ENCODE measurements at regions not wholly inside any gene's neighbourhood (a gene's known extent, or its start where the extent isn't known, plus 50 kb on each side); places are given as distances from the start of the nearest gene placed in this dataset.

DNA sequence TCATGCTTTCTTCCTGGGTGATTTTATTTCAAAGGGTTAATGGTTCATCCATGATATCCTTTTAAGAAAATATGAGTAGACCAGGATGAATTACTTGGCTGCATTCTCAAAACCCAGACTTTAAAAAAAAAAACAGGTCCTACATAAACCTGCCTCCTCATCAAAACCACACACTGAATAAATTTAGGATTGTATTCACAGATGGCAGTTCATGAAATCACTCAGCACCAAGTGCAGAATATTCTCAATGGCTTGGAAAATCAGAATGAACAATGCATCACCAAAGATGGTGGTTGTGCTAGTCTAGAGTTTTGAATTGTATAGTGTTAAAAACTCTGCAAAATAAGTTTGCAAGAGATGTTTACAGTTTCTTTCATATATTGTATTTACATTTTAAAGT lies 145.4 kb upstream of the GRAMD2B start:
- Histone ChIP-seq H3K27ac (ENCODE audit: low read depth in 1 of 2, low read length in 2 of 2) (no peak overlapping the region), H3K9me3 (ENCODE audit: control insufficient read depth in 4 of 4, low read length in 3 of 4) (no peaks in the 10 kb centered on the region), H3K9ac (ENCODE audit: low read depth in 1 of 2, low read length in 2 of 2) (no peak overlapping the region), H3K4me3 (ENCODE audit: low read depth in 1 of 3, low read length in 3 of 3) (no peak overlapping the region), H3K4me1 (ENCODE audit: control insufficient read depth in 4 of 4, insufficient read depth in 4 of 4, low read length in 3 of 4) (no peaks in the 10 kb centered on the region), H3K27me3 (ENCODE audit: control insufficient read depth in 4 of 4, insufficient read depth in 4 of 4, low read length in 3 of 4) (no peaks in the 10 kb centered on the region), H3K36me3 (ENCODE audit: control insufficient read depth in 4 of 4, insufficient read depth in 3 of 4, low read depth in 1 of 4, low read length in 3 of 4) (no peaks in the 10 kb centered on the region)
- DNase-seq (ENCODE audit: low spot score): no peak
- TF ChIP-seq RAD21 (IDR thresholded peaks at IDR 0.05) (no peak), FOXA2 (IDR thresholded peaks at IDR 0.05) (no peak), HNF4G (IDR thresholded peaks at IDR 0.05) (no peak), FOXA1 (IDR thresholded peaks at IDR 0.05) (no peak), EGR1 (IDR thresholded peaks at IDR 0.05; ENCODE audit: low read depth in 2 of 2) (no peak), NR2F2 (IDR thresholded peaks at IDR 0.05) (no peak), YY1 (IDR thresholded peaks at IDR 0.05) (no peak), JUND (IDR thresholded peaks at IDR 0.05) (no peak), HNF4A (conservative IDR thresholded peaks at IDR 0.05) (no peak), RXRA (IDR thresholded peaks at IDR 0.05) (no peak), GABPA (IDR thresholded peaks at IDR 0.05 in 1 of 2, conservative IDR thresholded peaks at IDR 0.05 in 1 of 2) (no peak)
- TF ChIP-seq, protein P1, sequence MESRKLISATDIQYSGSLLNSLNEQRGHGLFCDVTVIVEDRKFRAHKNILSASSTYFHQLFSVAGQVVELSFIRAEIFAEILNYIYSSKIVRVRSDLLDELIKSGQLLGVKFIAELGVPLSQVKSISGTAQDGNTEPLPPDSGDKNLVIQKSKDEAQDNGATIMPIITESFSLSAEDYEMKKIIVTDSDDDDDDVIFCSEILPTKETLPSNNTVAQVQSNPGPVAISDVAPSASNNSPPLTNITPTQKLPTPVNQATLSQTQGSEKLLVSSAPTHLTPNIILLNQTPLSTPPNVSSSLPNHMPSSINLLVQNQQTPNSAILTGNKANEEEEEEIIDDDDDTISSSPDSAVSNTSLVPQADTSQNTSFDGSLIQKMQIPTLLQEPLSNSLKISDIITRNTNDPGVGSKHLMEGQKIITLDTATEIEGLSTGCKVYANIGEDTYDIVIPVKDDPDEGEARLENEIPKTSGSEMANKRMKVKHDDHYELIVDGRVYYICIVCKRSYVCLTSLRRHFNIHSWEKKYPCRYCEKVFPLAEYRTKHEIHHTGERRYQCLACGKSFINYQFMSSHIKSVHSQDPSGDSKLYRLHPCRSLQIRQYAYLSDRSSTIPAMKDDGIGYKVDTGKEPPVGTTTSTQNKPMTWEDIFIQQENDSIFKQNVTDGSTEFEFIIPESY (IDR thresholded peaks at IDR 0.05): no peak
- TF ChIP-seq, protein P2, sequence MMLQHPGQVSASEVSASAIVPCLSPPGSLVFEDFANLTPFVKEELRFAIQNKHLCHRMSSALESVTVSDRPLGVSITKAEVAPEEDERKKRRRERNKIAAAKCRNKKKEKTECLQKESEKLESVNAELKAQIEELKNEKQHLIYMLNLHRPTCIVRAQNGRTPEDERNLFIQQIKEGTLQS (IDR thresholded peaks at IDR 0.05): no peak
- TF ChIP-seq, protein P3, sequence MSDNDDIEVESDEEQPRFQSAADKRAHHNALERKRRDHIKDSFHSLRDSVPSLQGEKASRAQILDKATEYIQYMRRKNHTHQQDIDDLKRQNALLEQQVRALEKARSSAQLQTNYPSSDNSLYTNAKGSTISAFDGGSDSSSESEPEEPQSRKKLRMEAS (IDR thresholded peaks at IDR 0.05): no peak
- TF ChIP-seq, protein P4, sequence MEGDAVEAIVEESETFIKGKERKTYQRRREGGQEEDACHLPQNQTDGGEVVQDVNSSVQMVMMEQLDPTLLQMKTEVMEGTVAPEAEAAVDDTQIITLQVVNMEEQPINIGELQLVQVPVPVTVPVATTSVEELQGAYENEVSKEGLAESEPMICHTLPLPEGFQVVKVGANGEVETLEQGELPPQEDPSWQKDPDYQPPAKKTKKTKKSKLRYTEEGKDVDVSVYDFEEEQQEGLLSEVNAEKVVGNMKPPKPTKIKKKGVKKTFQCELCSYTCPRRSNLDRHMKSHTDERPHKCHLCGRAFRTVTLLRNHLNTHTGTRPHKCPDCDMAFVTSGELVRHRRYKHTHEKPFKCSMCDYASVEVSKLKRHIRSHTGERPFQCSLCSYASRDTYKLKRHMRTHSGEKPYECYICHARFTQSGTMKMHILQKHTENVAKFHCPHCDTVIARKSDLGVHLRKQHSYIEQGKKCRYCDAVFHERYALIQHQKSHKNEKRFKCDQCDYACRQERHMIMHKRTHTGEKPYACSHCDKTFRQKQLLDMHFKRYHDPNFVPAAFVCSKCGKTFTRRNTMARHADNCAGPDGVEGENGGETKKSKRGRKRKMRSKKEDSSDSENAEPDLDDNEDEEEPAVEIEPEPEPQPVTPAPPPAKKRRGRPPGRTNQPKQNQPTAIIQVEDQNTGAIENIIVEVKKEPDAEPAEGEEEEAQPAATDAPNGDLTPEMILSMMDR (IDR thresholded peaks at IDR 0.05; ENCODE audit: low read depth, low read length, missing input control): no peak

DNA sequence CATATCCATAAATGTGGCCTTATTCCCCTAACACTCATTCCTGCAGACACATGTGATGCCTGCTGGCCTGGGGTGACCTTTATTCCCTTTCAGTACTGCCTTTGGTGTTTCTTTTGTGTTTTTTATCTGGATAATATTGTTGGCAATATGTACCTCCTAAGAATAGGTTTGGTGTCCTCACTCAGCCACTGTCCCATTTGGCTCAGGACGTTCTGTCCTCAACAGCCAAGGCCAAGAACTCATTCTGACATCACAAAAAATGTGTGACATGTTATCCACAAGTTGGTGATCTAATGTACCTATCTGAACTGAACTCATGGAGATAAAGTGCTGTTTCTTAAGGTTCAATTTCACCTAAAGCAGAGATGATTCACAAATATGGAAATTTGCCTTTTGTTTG lies 142.9 kb upstream of the GRAMD2B start:
- Histone ChIP-seq H3K4me1 (ENCODE audit: control insufficient read depth in 4 of 4, insufficient read depth in 4 of 4, low read length in 3 of 4) (no peaks in the 10 kb centered on the region), H3K9me3 (ENCODE audit: control insufficient read depth in 4 of 4, low read length in 3 of 4) (no peaks in the 10 kb centered on the region), H3K9ac (ENCODE audit: low read depth in 1 of 2, low read length in 2 of 2) (no peak overlapping the region), H3K4me3 (ENCODE audit: low read depth in 1 of 3, low read length in 3 of 3) (no peak overlapping the region), H3K27me3 (ENCODE audit: control insufficient read depth in 4 of 4, insufficient read depth in 4 of 4, low read length in 3 of 4) (no peaks in the 10 kb centered on the region), H3K27ac (ENCODE audit: low read depth in 1 of 2, low read length in 2 of 2) (no peak overlapping the region), H3K36me3 (ENCODE audit: control insufficient read depth in 4 of 4, insufficient read depth in 3 of 4, low read depth in 1 of 4, low read length in 3 of 4) (no peaks in the 10 kb centered on the region)
- no peak for DNase-seq (ENCODE audit: low spot score)
- TF ChIP-seq, protein P4 (IDR thresholded peaks at IDR 0.05; ENCODE audit: low read depth, low read length, missing input control): no peak
- TF ChIP-seq, protein P2 (IDR thresholded peaks at IDR 0.05): no peak
- TF ChIP-seq HNF4A (conservative IDR thresholded peaks at IDR 0.05) (no peak), NR2F2 (IDR thresholded peaks at IDR 0.05) (no peak)
- WGBS: 75% methylated on average over 1 of the region's 1 CpG

Data from liver (tissue), 8 donors.